ENCODE measurements at regions not wholly inside any gene's neighbourhood (a gene's known extent, or its start where the extent isn't known, plus 50 kb on each side); places are given as distances from the start of the nearest gene placed in this dataset.

DNA sequence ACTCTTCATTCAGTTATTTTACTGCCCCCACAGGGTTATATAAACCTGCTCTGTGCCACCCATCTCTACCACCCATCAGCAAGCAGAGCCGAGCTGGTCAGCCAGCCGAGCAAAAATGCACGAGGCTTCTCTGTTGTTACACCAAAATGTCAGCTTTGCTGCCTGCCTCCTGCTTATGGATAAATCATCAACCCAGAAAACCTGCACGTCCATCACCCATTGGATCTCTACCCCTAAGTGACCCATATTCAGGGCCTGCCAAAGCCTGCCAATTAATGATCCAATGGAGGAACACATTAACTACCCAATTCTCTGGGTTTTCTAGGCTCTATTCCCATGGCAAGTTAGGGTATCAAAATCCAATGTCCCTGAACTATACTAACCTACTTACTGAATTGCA is 365.5 kb upstream of the ACVR2A start:
- TF ChIP-seq, protein P1, sequence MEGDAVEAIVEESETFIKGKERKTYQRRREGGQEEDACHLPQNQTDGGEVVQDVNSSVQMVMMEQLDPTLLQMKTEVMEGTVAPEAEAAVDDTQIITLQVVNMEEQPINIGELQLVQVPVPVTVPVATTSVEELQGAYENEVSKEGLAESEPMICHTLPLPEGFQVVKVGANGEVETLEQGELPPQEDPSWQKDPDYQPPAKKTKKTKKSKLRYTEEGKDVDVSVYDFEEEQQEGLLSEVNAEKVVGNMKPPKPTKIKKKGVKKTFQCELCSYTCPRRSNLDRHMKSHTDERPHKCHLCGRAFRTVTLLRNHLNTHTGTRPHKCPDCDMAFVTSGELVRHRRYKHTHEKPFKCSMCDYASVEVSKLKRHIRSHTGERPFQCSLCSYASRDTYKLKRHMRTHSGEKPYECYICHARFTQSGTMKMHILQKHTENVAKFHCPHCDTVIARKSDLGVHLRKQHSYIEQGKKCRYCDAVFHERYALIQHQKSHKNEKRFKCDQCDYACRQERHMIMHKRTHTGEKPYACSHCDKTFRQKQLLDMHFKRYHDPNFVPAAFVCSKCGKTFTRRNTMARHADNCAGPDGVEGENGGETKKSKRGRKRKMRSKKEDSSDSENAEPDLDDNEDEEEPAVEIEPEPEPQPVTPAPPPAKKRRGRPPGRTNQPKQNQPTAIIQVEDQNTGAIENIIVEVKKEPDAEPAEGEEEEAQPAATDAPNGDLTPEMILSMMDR (IDR thresholded peaks at IDR 0.05) = no peak
- TF ChIP-seq EP300 (IDR thresholded peaks at IDR 0.05) (no peak), POLR2AphosphoS5 (IDR thresholded peaks at IDR 0.05) (no peak)

Measured in sigmoid colon (tissue), 4 donors.